NCI-H1105 (cell line): ENCODE measurements at regions not wholly inside any gene's neighbourhood (a gene's known extent, or its start where the extent isn't known, plus 50 kb on each side); places are given as distances from the start of the nearest gene placed in this dataset.

ENCODE experiments used
- DNase-seq: peaks from one replicate; lab custom pipeline; 2025; lab: John Stamatoyannopoulos, UW

DNA sequence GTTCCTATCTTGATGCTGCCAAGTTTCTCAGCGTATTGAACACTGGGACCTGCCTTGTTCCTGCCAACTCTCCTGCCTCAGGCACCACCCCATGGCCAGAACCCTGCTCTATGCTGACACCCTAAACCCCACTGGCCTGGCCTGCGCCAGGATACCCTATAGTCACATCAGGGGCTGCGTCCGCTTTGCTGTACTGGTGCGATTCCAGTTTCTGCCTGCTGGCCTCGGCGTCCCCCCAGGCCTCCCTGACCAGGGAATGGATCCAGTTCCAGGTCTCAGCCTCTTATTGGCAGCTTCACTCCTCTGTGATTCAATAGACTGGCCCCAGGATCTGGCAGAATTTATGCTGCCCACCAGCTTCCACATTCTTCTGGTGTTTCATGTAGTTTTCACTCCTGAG is 55.0 kb downstream of the GPR6 start:
- no peak for DNase-seq

DNA sequence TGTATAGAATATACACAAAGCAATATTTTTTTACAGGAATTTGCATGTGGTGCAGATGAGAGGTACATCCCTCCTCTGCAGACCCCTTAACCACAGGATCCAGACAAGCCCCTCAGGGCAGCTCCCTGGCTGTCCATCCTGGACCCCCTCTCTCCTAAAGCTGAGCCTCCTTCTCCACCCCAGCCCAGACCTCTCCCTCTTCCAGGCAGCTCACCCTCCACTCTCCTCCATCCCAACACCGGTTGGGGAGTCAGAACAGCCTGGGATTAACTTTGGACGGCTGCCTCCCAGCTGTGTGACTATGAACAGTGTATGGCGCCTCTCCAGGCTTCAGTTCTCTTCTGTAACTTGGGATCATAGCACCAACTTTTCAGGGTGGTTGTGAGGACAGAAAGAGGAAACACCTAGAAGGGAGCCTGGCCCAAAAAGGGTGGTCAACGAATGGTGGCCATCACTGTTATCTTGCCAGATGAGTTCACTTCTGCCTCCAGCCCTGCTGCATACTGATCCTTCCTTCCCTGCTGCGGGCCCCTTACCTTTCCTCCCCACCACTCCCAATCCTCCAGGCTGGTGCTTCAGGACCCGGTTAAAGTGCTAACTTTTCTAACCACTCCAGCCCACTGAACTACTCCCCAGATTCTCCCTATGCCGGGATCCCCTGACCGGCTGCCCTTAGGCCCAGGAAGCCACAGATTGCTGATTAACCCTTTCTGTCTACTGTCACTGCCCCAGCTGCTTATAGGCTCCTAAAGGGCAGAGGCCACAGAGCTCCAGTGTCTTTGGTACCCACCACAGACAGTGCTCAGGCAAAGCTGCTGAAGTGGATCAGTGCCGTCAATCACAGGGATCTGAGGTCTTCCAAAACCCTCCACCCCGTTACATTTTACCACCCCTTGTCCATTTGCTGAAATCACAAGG is 55.9 kb downstream of the GPR6 start:
- no peak for DNase-seq

DNA sequence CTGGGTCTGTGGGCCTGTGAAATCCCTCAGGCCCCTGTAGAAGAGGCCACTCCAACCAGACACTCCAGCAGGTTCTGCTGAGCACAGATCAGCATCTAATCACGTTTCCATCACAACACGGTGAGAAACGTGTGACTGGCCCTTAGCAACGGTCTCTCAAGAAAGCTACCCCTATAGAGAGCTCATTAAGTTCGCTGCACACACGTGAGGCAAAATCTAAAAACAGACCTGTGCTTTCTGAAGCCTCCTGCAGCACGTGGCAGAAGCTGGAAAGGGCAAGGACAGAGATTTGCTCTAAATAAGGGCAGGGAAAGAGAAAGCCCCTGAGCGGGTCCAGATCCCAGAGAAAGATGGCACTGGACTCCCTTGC is 56.5 kb downstream of the GPR6 start:
- no peak for DNase-seq

DNA sequence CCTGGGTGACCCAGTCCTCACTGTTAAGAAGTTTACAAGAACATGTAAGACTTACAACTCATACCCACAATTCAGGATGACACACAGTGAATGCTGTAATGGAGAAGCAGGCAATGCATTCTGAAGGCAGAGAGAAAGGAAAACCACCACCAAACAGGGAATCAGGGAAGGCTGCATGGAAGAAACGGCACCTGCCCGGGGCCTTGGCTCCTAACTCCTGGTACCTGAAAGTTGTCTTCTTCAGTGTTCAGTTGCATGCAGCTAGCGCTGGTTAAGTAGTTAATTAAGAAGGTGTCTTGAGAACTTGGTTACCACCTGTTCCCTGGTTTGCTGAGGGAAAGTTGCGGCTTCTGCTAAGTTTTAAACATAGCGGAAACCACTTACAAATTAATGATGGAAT is 57.2 kb downstream of the GPR6 start:
- DNase-seq, result no peak

DNA sequence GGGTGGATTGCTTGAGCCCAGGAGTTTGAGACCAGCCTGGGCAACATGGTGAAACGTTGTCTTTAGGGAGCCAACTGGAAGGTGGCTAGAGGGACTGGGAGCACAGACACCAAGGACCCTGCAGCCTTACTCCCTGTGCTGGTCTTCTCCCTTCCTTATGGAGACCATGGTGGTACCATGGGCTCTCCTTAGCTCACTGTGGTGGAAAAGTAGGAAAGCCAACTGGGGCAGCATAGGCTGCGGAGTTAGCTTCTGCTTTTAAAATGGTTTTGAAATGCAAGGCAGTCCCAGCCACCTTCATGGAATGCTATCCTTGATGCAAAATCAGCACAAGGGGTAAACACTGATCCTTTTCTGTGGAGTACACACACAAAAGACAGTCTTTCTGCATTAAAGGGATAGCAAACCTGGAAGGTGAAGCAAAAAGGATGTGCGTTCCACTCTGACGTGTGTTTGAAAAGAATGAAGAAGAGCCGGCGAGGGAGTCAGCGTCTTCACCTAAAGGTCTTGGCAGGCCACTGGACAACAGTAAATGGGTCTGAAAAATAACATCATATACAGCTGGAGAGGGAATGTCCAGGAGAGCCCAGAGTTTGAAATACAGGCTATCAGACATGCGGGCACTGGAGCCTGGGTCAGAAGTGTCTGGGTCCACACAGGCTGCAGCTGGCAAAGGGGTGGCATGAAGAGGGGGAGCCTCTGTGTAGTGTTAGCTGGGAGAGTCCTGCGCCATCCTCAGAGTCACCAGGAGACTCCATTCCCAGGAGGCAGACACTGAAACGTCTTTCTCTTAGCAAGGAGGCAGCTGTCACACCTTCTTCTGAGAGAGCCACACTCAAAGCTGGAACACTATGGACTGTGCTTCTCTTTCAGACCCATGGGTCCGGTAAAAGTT is 58.5 kb downstream of the GPR6 start:
- no peak for DNase-seq

DNA sequence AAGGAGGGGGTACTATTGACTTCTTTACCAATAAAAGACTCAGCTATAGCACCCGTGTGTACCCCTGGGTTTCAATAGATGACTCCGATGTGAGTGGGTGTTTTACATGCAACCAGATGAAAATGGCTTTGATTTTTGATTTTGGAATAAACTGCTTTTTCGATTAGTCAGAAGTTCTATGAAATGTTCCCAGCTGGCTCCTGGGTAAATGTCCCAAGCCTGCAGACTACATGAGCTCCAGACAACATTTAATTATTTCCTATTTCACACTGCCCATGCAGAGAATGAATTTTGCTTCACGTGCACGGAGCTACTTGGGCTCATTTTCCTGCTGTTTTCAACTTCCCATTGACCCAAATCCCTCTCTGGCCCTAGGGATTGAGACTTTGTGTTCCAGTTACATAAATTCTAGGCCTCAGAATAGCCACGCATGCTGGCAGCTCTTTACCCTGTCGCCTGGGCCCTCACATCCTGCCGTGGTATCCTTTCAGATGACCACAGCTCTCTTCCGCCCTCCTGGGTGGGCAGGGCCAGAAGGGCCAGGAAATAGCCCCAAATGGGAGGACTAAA is 59.7 kb downstream of the GPR6 start:
- no peak for DNase-seq

DNA sequence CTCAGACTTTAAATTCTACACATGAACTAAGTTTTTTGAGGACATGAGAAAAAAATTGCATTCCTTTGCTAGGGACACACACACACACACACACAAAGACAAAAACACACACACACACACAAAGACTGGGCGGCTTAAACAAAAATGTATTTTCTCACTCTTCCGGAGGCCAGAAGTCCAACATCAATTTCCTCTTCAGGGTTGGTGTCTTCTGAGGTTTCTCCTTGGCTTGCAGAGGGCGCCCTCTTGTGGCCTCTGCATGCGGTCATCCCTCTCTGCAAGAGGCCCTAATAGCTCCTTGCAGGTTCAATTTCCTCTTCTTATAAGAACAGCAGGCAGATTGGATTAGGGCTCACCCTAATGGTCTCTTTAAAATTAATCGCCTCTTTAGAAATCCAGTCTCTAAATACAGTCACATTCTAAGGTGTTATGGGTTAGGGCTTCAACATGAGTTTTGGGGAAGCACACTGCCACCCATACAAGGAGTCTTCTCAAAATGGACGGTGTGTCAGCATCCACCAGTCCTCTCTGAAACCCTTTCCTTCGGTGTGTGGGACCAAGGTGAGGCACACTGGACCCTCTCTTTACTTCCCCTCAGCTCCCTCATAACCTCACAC is 61.4 kb downstream of the GPR6 start:
- DNase-seq, result peak; percentile 84

DNA sequence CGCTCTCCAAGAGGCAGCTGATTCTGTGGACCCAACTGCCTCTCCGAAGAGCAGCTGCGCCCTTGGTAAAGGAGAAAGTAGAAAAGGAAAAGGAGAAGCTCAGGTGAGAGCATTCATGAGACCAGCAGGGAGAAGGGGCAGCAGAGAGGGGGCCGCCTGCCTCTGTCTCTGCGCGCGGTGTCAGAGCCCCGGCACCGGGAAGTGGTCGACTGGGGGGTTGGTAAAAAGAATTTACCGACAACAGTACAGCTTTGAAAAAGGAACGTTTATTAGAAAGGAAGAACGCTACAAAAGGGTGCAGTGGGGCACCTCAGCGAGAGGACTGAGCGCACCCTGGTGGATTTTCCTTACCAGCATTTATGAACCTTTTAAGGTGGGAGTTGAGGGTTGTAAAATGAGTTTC is 61.9 kb downstream of the GPR6 start:
- DNase-seq, result peak; percentile 28

DNA sequence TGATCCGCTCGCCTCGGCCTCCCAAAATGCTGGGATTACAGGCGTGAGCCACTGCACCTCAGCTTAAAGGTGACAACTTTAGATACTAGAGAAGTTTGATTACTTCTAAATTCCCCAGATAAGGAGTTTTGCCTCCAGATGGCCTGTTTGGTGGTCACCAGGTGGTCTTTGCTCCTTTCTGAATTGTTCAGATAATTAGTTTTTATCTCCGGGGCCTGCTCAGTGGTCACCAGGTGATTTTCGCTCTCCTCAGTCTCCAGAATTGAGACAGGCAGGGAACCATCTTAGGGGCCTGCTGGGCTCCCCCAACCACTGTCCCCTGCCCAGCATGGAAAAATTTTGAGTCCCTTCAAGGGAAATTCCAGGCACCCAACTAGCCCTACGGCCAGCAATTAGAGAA is 62.6 kb downstream of the GPR6 start:
- DNase-seq, result no peak

DNA sequence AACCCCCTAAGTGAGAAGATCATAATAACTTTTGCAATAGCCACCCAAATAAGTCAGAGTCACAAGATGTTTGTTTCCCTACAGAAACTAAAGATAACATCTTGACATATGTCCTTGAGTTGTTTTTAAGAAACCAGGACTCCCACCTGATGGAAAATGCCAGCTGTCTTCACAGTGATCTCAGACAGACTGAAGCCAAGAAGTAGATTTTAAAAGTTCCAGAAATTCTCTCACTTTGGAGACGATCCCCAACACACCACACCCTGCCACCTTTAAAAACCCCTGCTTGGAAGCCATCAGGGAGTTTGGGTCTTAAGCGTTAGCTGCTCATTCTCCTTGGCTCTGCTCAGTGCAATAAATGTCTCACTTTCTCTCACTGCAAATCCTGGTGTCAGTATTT is 63.0 kb downstream of the GPR6 start:
- no peak for DNase-seq

DNA sequence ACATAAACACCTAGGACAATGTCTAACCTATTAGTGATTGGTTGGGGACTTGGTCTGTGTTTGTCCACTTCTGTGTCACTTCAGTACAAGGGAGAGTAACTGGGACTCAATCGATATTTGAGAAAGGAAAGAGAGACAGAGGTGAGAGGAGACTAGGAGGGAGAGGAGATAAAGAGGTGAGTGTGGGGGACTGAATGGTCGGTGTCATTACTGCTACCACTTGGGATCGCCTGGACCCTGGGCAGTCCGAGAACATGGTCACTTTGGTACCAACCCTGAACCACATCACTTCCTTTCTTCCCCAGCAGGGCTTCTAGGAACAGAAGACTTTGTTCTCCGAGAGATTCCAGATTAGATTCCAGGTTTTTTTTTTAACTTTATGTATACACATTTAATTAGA is 63.7 kb downstream of the GPR6 start:
- DNase-seq, result no peak

DNA sequence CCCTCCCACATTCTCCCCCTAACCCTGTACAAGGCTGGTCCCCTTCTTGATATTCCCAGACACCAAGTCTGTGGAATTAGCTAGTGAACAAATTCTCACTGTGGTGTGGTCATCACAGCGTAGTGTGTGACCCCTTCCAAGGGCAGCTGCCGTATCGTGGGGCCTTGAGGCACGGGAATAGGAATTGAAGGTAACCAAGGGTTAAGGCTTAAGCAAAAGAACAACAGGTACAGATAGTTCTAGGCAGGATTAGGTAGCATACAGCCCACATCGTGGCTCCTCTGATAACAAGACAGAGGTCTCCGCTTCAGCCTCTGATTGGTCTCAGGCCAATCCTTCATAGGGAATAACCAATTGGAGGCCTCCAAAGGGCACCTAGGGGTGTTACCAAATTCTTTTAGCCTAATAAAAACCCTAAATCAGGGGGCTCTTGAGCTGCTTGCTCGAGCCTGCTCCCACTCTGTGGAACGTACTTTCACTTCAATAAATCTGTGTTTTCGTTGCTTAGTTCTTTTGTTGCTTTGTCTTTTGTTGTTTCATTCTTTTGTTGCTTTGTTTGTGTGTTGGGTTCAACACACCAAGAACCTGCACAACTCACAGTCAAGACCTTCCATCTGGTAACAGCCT is 64.7 kb downstream of the GPR6 start:
- no peak for DNase-seq

DNA sequence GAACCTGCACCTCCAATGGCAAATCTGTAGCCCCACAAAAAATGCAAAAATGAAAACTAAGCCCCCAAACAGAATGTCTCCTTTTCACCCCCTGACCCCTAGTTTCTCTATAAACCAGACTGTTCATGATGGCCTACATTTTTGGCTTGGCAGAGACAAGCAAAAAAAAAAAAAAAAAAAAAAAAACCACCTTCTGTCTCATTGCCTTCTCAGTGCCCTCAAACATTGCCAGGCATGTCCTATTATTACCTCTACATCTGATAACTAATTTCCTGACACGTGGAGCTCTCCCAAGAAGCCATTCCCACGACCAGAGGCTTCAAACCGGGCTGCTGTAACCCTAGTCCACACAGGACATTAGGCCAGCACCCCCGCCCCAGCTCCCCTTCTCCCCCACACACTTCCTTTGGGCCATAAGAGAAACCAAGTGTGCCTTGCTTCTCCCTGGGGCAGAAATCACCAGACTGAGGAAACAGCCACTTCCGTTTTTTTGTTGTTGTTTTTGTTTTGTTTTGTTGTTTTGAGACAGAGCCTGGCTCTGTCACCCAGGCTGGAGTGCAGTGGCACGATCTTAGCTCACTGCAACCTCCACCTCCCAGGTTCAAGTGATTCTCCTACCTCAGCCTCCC is 65.4 kb downstream of the GPR6 start:
- no peak for DNase-seq

DNA sequence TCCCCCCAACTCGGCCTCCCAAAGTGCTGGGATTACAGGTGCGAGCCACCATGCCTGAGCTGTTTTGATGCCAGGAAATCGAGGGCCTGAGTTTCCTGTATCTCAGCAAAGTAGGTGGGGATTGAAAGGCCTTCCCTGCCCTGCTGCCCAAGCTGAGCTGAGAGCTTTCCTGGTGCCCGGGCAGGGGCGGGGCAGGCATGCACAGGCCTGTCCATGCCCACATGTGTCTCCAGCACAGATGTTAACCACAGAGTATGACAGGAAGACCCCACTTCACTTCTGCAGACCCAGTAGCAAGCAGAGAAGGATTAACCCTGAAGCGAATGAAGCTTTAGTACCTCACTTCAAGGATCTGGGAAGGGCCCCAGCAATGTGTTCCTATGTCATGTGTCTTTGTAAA is 66.0 kb downstream of the GPR6 start:
- no peak for DNase-seq

DNA sequence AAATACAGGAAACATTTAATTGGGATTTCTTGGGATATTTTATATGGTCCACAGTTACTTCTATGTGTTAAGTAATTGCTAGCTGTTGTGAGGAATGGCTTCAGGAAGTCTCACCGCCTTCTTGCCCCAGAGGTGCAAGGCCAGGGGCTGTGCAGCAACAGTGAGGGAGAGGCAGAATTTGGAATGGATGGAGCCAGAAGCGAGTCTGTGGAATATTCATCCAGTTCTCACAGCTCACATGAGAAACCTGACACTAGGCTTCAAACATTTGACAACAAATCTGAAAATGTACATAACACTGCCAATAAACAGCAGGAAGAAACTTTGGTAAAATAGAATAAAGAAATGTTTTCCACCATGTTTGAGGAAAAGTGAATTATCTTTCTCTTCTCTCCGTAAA is 66.5 kb downstream of the GPR6 start:
- DNase-seq, result no peak

DNA sequence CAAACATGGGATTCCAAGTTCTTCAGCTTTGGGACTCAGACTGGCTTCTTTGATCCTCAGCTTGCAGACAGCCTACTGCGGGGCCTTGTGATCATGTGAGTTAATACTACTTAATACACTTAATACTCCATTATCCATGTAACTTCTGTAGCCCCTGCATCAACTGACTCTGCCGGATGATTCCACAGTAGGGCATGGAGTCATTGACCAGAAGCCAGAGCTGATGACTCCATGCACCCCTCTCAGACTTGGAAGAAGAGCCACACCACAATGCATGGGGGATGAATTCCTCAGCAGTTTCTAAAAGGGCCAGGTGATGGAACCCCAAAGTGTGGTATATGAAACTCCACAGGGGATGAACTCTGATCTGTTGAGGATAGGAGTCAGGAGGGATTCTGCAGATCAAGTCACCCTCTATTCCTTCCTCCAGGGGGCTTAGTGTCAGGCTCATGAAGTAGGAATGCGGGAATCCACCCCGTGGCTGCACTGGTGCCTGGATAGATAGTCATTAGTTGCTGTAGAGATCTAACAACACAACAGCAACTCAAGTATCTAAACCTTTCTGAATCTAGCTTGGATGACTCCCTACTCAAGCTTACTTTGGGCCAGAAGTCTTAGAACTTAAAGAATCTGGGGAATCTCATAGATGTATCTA is 70.2 kb downstream of the GPR6 start:
- no peak for DNase-seq

DNA sequence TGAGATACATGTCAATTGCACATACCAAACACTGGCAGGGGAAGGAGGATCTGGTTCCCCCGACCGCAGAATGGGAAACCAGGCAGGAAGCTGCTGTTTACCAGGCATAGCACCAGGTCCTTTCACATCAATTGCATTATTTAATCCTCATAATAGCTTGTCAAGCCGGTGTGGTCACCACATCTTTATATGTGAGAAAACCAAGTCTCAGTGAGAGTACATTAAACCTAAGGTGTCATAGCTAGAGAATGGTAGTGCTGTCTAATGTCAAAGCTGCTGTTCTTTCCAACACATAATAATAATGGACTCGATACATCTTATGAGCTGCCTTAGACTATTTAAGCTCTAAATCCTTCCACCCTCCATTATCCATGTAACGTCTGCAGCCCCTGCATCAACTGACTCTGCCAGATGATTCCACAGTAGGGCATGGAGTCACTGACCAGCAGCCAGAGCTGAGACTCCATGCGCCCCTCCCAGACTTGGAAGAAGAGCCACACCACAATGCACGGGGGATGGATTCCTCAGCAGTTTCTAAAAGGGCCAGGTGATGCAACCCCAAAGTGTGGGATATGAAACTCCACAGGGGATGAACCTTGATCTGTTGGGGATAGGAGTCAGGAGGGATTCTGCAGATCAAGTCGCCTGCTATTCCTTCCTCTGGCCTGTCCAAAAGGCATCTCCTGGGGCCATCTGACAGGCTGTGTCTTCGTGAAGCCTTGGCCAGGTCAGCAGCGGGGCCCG is 71.8 kb downstream of the GPR6 start:
- DNase-seq, result no peak
